ENCODE measurements at regions not wholly inside any gene's neighbourhood (a gene's known extent, or its start where the extent isn't known, plus 50 kb on each side); places are given as distances from the start of the nearest gene placed in this dataset.

DNA sequence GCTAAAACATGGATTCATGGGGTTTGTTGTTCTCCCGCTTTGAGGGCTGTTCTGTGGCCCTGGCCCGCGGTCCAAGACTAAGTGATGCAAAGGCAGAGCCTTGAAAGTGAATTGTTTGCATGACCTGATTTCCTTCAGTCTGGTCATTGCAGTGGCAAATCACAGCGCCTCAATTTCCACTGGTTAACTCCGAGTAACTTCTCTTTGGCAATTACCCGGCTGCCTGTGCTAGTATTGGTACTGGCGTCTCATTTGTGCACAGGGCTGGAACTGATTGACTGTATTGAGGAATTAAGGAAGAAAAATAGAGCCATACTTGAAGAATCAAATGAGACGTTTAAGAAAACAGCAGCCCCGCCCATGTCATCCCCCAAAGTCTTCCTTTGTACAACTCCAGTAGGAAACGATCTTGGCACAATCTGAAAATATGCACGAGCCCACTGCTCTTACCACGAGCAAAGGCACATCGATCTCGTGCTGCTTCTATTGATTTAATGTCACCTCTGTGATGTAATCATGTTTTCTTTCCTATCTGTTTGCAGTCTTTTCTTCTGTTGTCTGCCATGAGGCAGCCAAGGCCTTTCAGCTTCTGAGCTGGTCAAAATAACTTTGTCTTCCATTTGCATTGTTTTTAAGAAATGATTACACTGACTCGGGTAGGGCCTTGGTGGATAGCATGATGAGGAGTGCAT lies 60.6 kb upstream of the SHH start:
- TF ChIP-seq, protein P1, sequence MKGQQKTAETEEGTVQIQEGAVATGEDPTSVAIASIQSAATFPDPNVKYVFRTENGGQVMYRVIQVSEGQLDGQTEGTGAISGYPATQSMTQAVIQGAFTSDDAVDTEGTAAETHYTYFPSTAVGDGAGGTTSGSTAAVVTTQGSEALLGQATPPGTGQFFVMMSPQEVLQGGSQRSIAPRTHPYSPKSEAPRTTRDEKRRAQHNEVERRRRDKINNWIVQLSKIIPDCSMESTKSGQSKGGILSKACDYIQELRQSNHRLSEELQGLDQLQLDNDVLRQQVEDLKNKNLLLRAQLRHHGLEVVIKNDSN (IDR thresholded peaks at IDR 0.05), result no peak
- TF ChIP-seq RAD21 (IDR thresholded peaks at IDR 0.05; ENCODE audit: low read depth) (no peak), EP300 (IDR thresholded peaks at IDR 0.05; ENCODE audit: borderline replicate concordance) (no peak), FOXM1 (IDR thresholded peaks at IDR 0.05; ENCODE audit: borderline replicate concordance, low read depth) (no peak), TAF1 (IDR thresholded peaks at IDR 0.05; ENCODE audit: low read depth) (no peak)

All from Ishikawa (cell line).